ENCODE measurements at regions not wholly inside any gene's neighbourhood (a gene's known extent, or its start where the extent isn't known, plus 50 kb on each side); places are given as distances from the start of the nearest gene placed in this dataset.
"Not testable (repeated sequence)": the region's sequence is repeated elsewhere in the genome, so short reads cannot be mapped to it uniquely, and the experiment has no call there.

GRCh38 chr14:101307162-101307561 is 254.1 kb upstream of the DIO3 start:
- H3K36me3 ChIP-seq (ENCODE audit: control insufficient read depth in 2 of 2, insufficient read depth in 2 of 2, low read length in 2 of 2); H3K9ac ChIP-seq (ENCODE audit: low read length in 2 of 2); H3K4me1 ChIP-seq (ENCODE audit: control insufficient read depth, insufficient read depth, low read length); H3K27me3 ChIP-seq (ENCODE audit: control insufficient read depth in 1 of 2, insufficient read depth in 2 of 2, low read length in 2 of 2); H3K27ac ChIP-seq (ENCODE audit: low read length); H3K4me3 ChIP-seq (ENCODE audit: low read length in 2 of 2); H3K9me3 ChIP-seq (ENCODE audit: control insufficient read depth in 2 of 2, low read length in 2 of 2): not testable (repeated sequence)

- not testable (repeated sequence) for H3K9me3 ChIP-seq (ENCODE audit: control insufficient read depth in 2 of 2, low read length in 2 of 2); H3K27ac ChIP-seq (ENCODE audit: low read length); H3K36me3 ChIP-seq (ENCODE audit: control insufficient read depth in 2 of 2, insufficient read depth in 2 of 2, low read length in 2 of 2); H3K4me3 ChIP-seq (ENCODE audit: low read length in 2 of 2); H3K4me1 ChIP-seq (ENCODE audit: control insufficient read depth, insufficient read depth, low read length); H3K9ac ChIP-seq (ENCODE audit: low read length in 2 of 2); H3K27me3 ChIP-seq (ENCODE audit: control insufficient read depth in 1 of 2, insufficient read depth in 2 of 2, low read length in 2 of 2)
Measured at GRCh38 chr14:101311186-101311585, 250.1 kb upstream of the DIO3 start.

DNA sequence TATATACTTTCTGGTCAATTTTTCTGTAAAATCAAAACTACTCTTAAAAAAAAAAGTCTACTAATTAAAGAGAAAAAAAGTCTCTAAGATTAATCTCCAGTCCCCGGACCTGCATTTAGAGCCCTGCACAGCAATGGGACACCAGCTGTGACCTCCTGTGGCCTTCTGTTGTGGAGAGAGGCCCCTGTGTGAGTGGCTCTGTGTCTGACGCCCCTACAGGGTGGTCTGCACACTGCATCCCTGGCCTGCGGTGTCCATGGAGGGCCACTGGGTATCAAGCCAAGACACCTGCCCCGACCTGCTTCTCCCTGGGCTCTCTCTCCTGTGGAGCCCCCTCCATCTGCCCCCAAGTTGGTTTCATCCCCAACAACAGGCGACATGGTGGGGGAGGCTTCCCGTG is 248.0 kb upstream of the DIO3 start:
- Histone ChIP-seq H3K27me3 (ENCODE audit: control insufficient read depth in 1 of 2, insufficient read depth in 2 of 2, low read length in 2 of 2) (no peaks in the 10 kb centered on the region), H3K4me1 (ENCODE audit: control insufficient read depth, insufficient read depth, low read length) (no peaks in the 10 kb centered on the region), H3K9ac (ENCODE audit: low read length in 2 of 2) (no peak overlapping the region)

DNA sequence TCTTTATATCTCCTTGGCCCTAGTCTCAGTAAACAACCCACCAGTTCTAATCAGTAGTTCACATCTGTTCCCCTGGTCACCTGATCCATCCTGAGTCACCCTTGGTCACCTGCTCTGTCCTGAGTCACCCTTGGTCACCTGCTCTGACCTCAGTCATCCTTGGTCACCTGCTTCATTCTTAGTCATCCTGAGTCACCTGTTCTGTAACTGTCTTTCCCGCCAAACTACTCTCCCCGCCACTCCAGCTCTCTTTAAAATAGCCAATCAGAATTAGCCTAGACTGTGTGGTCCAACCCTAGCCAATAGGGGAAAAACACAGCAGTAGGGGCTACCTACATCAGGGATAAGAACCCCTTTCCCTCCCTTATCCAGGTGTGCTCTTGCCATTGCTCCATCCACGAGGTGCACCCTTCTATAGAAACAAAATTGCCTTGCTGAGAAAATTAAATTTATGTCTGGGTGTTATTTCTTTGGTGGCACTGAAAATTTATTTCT is 245.4 kb upstream of the DIO3 start:
- H3K4me1 ChIP-seq (ENCODE audit: control insufficient read depth, insufficient read depth, low read length), result no peaks in the 10 kb centered on the region
- no peaks in the 10 kb centered on the region for H3K36me3 ChIP-seq (ENCODE audit: control insufficient read depth in 2 of 2, insufficient read depth in 2 of 2, low read length in 2 of 2)

More for the DNA sequence above, 248.0 kb upstream of the DIO3 start:
- Histone ChIP-seq H3K36me3 (ENCODE audit: control insufficient read depth in 2 of 2, insufficient read depth in 2 of 2, low read length in 2 of 2) (no peaks in the 10 kb centered on the region), H3K4me3 (ENCODE audit: low read length in 2 of 2) (no peak overlapping the region), H3K9me3 (ENCODE audit: control insufficient read depth in 2 of 2, low read length in 2 of 2) (peaks cover 0 to 7% of the 10 kb centered on the region in 2 donors), H3K27ac (ENCODE audit: low read length) (no peak overlapping the region)

DNA sequence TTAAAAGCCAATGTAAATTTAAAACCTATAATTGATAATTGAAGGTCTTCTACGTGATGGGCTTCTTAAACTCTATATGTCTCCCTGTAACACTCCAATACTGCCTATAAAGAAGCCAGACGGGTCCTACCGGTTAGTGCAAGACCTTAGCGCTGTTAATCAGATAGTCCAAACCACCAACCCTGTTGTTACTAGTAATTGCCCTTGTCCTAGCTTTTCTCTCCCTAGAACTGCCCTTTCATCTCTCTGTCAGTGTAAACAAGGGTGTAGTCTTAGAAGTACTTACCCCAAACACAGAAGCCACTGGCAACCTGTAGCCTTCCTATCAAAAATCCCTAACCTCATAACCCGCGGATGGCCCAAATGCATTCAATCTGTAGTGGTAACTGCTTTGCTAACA is 243.0 kb upstream of the DIO3 start:
- H3K36me3 ChIP-seq (ENCODE audit: control insufficient read depth in 2 of 2, insufficient read depth in 2 of 2, low read length in 2 of 2), result no peaks in the 10 kb centered on the region
- no peak overlapping the region for H3K9ac ChIP-seq (ENCODE audit: low read length in 2 of 2)
- no peaks in the 10 kb centered on the region for H3K4me1 ChIP-seq (ENCODE audit: control insufficient read depth, insufficient read depth, low read length)
- no peak overlapping the region for H3K27ac ChIP-seq (ENCODE audit: low read length)
- H3K4me3 ChIP-seq (ENCODE audit: low read length in 2 of 2), result no peak overlapping the region
- H3K9me3 ChIP-seq (ENCODE audit: control insufficient read depth in 2 of 2, low read length in 2 of 2), result peaks cover 0 to 7% of the 10 kb centered on the region in 2 donors
- H3K27me3 ChIP-seq (ENCODE audit: control insufficient read depth in 1 of 2, insufficient read depth in 2 of 2, low read length in 2 of 2), result no peaks in the 10 kb centered on the region

More for the DNA sequence above, 245.4 kb upstream of the DIO3 start:
- Histone ChIP-seq H3K4me3 (ENCODE audit: low read length in 2 of 2) (no peak overlapping the region), H3K9me3 (ENCODE audit: control insufficient read depth in 2 of 2, low read length in 2 of 2) (peaks cover 0 to 7% of the 10 kb centered on the region in 2 donors), H3K27me3 (ENCODE audit: control insufficient read depth in 1 of 2, insufficient read depth in 2 of 2, low read length in 2 of 2) (no peaks in the 10 kb centered on the region), H3K9ac (ENCODE audit: low read length in 2 of 2) (no peak overlapping the region), H3K27ac (ENCODE audit: low read length) (no peak overlapping the region)

DNA sequence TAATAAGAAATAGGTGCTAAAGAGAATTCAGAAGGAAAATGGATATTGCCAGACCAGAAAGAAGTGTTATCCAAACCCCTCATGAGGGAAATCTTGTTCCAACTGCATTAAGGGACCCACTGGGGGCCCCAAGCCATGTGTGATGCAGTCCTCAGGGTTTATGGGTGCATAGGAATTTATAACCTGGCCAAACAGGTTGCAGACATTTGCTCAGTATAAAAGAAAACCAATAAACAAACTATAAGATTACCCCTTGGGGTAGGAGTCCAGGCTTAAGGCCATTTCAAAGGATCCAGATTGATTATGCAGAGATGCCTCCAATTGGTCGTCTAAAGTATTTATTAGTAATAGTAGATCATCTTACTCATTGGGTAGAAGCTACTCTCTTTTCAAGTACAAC is 240.9 kb upstream of the DIO3 start:
- no peaks in the 10 kb centered on the region for H3K36me3 ChIP-seq (ENCODE audit: control insufficient read depth in 2 of 2, insufficient read depth in 2 of 2, low read length in 2 of 2)
- no peak overlapping the region for H3K9ac ChIP-seq (ENCODE audit: low read length in 2 of 2)
- no peaks in the 10 kb centered on the region for H3K4me1 ChIP-seq (ENCODE audit: control insufficient read depth, insufficient read depth, low read length)
- no peaks in the 10 kb centered on the region for H3K27me3 ChIP-seq (ENCODE audit: control insufficient read depth in 1 of 2, insufficient read depth in 2 of 2, low read length in 2 of 2)
- no peak overlapping the region for H3K27ac ChIP-seq (ENCODE audit: low read length)
- H3K9me3 ChIP-seq (ENCODE audit: control insufficient read depth in 2 of 2, low read length in 2 of 2), result peaks cover 7 to 15% of the 10 kb centered on the region in 2 donors
- no peak overlapping the region for H3K4me3 ChIP-seq (ENCODE audit: low read length in 2 of 2)

DNA sequence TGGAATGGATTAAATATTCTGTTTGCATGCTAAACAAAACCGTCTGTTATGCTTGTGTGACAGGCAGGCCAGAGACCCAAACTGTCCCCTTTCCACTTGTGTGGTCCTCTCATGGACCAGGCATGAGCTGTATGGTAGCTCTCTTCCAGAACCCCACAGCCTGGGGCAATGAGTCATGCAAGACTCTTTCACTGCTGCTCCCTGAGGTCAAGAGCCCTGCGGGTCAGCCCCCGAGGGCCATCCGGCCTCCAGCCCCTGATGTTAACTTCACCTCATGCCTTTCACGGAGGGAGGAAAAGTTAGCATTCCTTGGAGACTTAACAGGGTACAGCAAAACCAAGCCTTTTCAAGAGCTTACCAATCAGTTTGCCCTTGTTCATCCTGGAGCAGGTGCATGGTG is 239.1 kb upstream of the DIO3 start:
- Histone ChIP-seq H3K27ac (ENCODE audit: low read length) (no peak overlapping the region), H3K36me3 (ENCODE audit: control insufficient read depth in 2 of 2, insufficient read depth in 2 of 2, low read length in 2 of 2) (no peaks in the 10 kb centered on the region), H3K9me3 (ENCODE audit: control insufficient read depth in 2 of 2, low read length in 2 of 2) (peaks cover 7 to 8% of the 10 kb centered on the region in 2 donors), H3K4me3 (ENCODE audit: low read length in 2 of 2) (no peak overlapping the region), H3K27me3 (ENCODE audit: control insufficient read depth in 1 of 2, insufficient read depth in 2 of 2, low read length in 2 of 2) (no peaks in the 10 kb centered on the region), H3K9ac (ENCODE audit: low read length in 2 of 2) (no peak overlapping the region), H3K4me1 (ENCODE audit: control insufficient read depth, insufficient read depth, low read length) (no peaks in the 10 kb centered on the region)

GRCh38 chr14:101323111-101323510 is 238.2 kb upstream of the DIO3 start:
- H3K9ac ChIP-seq (ENCODE audit: low read length in 2 of 2), result no peak overlapping the region
- H3K27me3 ChIP-seq (ENCODE audit: control insufficient read depth in 1 of 2, insufficient read depth in 2 of 2, low read length in 2 of 2), result no peaks in the 10 kb centered on the region
- no peak overlapping the region for H3K4me3 ChIP-seq (ENCODE audit: low read length in 2 of 2)
- no peaks in the 10 kb centered on the region for H3K36me3 ChIP-seq (ENCODE audit: control insufficient read depth in 2 of 2, insufficient read depth in 2 of 2, low read length in 2 of 2)
- no peaks in the 10 kb centered on the region for H3K4me1 ChIP-seq (ENCODE audit: control insufficient read depth, insufficient read depth, low read length)
- H3K9me3 ChIP-seq (ENCODE audit: control insufficient read depth in 2 of 2, low read length in 2 of 2), result peaks cover 7 to 8% of the 10 kb centered on the region in 2 donors
- H3K27ac ChIP-seq (ENCODE audit: low read length), result no peak overlapping the region

GRCh38 chr14:101323614-101324235 is 237.6 kb upstream of the DIO3 start:
- H3K9me3 ChIP-seq (ENCODE audit: control insufficient read depth in 2 of 2, low read length in 2 of 2); H3K27ac ChIP-seq (ENCODE audit: low read length); H3K4me1 ChIP-seq (ENCODE audit: control insufficient read depth, insufficient read depth, low read length); H3K36me3 ChIP-seq (ENCODE audit: control insufficient read depth in 2 of 2, insufficient read depth in 2 of 2, low read length in 2 of 2); H3K4me3 ChIP-seq (ENCODE audit: low read length in 2 of 2); H3K27me3 ChIP-seq (ENCODE audit: control insufficient read depth in 1 of 2, insufficient read depth in 2 of 2, low read length in 2 of 2); H3K9ac ChIP-seq (ENCODE audit: low read length in 2 of 2): not testable (repeated sequence)

DNA sequence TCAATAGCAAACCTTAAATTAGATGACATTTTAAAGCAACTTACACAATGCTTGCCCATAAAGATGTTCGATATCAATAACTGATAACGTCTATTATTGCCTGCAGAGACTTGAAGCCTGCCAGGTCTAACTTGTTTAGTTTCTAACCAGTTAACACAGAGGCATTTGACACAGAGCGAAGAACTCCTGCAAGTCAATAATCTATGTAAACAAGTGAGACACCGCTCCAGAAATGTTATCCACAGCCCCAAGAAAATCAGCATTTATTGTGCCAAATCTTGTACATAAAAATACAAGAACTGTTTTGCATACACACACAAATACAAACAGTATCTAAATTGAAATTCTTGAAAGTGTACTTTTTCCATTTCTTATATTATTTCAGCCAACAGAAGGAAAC is 236.0 kb upstream of the DIO3 start:
- Histone ChIP-seq H3K36me3 (ENCODE audit: control insufficient read depth in 2 of 2, insufficient read depth in 2 of 2, low read length in 2 of 2) (no peaks in the 10 kb centered on the region), H3K4me1 (ENCODE audit: control insufficient read depth, insufficient read depth, low read length) (no peaks in the 10 kb centered on the region), H3K4me3 (ENCODE audit: low read length in 2 of 2) (no peak overlapping the region), H3K27me3 (ENCODE audit: control insufficient read depth in 1 of 2, insufficient read depth in 2 of 2, low read length in 2 of 2) (no peaks in the 10 kb centered on the region), H3K27ac (ENCODE audit: low read length) (no peak overlapping the region), H3K9me3 (ENCODE audit: control insufficient read depth in 2 of 2, low read length in 2 of 2) (peaks cover 7 to 8% of the 10 kb centered on the region in 2 donors), H3K9ac (ENCODE audit: low read length in 2 of 2) (no peak overlapping the region)

DNA sequence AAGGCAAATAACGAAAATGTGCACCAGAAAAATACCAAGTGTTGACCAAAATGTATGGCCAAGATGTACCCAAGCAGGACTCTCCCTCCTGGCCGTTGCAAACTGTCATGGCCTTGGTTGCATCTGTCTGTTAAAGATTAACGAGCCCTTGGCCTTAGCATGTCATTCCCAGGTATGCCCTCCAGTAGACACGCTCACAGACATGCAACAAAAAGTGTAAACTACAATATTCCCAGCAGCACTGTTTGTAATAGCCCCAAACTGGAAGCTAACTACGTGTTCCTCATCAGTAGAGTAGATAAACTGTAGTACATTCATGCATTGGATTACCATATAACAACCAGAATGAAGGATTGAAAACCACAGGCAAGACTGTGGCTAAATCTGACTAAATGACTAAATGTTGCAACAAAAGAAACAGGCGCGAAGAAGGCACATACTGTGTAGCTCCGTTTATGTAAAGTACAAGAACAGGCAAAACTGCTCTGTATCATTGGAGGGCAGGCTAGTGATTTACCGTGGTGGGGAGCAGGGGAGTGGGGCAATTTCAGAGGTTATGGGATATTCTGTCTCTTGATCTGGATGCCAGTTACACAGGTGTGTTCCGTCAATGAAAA is 232.8 kb upstream of the DIO3 start:
- Histone ChIP-seq H3K9me3 (ENCODE audit: control insufficient read depth in 2 of 2, low read length in 2 of 2) (peaks cover 7 to 8% of the 10 kb centered on the region in 2 donors), H3K4me3 (ENCODE audit: low read length in 2 of 2) (no peak overlapping the region), H3K27me3 (ENCODE audit: control insufficient read depth in 1 of 2, insufficient read depth in 2 of 2, low read length in 2 of 2) (no peaks in the 10 kb centered on the region), H3K4me1 (ENCODE audit: control insufficient read depth, insufficient read depth, low read length) (no peaks in the 10 kb centered on the region), H3K9ac (ENCODE audit: low read length in 2 of 2) (no peak overlapping the region), H3K27ac (ENCODE audit: low read length) (no peak overlapping the region), H3K36me3 (ENCODE audit: control insufficient read depth in 2 of 2, insufficient read depth in 2 of 2, low read length in 2 of 2) (no peaks in the 10 kb centered on the region)

All from stomach smooth muscle (tissue), 2 donors.